ENCODE measurements at regions not wholly inside any gene's neighbourhood (a gene's known extent, or its start where the extent isn't known, plus 50 kb on each side); places are given as distances from the start of the nearest gene placed in this dataset.

DNA sequence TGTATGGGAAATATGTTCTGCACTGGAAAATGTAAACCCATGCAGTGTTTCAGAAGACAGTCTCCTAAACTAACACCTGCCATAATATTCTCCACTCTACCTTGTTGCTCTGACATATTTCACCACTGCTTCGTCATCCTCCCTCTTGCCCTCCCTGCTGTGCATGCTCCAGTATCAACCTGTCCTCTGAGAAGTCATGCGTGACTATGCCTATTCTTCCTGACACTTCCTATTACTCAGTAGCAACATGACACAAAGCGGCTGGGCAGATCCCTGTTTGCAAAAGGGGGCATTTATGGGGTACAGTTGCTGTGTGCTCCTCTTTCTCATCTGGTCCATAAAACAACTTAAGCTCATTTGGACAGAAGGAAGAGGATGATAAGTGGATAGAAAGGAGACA is 805.6 kb upstream of the EEF2KMT start:
- TF ChIP-seq, protein P1, sequence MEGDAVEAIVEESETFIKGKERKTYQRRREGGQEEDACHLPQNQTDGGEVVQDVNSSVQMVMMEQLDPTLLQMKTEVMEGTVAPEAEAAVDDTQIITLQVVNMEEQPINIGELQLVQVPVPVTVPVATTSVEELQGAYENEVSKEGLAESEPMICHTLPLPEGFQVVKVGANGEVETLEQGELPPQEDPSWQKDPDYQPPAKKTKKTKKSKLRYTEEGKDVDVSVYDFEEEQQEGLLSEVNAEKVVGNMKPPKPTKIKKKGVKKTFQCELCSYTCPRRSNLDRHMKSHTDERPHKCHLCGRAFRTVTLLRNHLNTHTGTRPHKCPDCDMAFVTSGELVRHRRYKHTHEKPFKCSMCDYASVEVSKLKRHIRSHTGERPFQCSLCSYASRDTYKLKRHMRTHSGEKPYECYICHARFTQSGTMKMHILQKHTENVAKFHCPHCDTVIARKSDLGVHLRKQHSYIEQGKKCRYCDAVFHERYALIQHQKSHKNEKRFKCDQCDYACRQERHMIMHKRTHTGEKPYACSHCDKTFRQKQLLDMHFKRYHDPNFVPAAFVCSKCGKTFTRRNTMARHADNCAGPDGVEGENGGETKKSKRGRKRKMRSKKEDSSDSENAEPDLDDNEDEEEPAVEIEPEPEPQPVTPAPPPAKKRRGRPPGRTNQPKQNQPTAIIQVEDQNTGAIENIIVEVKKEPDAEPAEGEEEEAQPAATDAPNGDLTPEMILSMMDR (IDR thresholded peaks at IDR 0.05): no peak
- TF ChIP-seq POLR2A (IDR thresholded peaks at IDR 0.05) (no peak), POLR2AphosphoS5 (IDR thresholded peaks at IDR 0.05; ENCODE audit: insufficient read depth in 1 of 2, low read depth in 1 of 2) (no peak)

Measured in vagina (tissue), 2 donors.